HG03439 (cell line): ENCODE measurements at regions not wholly inside any gene's neighbourhood (a gene's known extent, or its start where the extent isn't known, plus 50 kb on each side); places are given as distances from the start of the nearest gene placed in this dataset.
"Not testable (repeated sequence)": the region's sequence is repeated elsewhere in the genome, so short reads cannot be mapped to it uniquely, and the experiment has no call there.

Source experiments
- ATAC-seq: cut with Tn5 transposase; IDR thresholded peaks from one replicate; pipeline ENCODE4 v1.9.1; 2021; ENCODE audit warnings: mild to moderate bottlenecking, moderate library complexity; ENCODE audit not compliant: unreplicated experiment

DNA sequence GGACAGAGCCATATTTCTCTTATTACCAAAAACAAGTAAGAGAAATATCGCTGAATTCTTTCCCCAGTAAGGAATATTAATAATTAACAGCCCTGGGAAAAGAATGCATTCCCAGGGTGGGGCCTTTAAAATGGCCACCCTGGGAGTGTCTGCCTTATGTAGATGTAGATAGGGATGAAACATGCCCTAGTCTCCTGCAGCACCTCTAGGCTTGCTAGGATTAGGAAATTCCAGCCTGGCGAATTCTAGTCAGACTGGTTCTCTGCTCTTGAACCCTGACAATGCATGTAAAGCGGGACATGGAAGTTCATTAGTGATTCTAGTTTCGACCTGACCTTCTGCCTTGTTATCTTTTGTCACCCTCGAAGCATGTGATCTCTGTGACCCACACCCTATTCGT, 405.2 kb upstream of the MAP2 start:
- not testable (repeated sequence) for ATAC-seq

DNA sequence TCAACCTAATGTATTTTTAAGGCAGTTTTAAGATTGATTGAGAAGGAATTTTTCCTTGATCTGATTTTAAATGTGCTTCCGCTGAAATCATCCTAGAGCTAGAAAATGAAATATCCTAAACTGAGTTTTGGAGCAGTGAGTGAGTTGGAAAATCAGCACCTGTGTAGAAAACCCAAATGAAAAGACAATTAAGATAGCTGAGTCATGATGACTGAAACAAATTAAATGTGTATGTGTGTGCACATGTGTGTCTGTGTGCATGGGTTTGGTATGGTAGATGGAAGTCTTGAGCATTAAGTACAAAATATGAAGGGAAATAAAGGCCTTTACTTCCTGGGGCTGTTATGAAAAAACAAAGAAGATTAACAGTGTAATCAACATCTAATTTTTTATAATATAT, 394.6 kb upstream of the MAP2 start:
- no peak for ATAC-seq

DNA sequence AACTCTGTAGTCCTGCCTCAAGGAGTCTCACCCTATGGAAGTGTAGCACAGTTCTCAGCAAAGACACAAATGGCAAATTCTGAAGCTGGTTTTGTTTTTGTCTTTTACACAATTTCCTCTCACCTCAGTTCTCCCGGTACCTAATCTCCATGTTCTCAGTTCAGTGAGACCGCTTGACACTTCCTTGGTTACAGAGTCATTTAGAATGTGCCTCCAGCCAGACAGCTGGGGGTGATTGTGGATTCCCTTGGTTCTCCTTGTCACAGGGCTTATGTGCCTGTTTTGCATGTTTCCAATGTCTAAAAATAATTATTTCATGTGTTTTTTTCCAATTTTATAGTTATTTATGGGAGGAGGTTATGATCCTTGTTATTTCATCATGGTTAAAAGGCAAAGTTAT, 379.5 kb upstream of the MAP2 start:
- no peak for ATAC-seq

DNA sequence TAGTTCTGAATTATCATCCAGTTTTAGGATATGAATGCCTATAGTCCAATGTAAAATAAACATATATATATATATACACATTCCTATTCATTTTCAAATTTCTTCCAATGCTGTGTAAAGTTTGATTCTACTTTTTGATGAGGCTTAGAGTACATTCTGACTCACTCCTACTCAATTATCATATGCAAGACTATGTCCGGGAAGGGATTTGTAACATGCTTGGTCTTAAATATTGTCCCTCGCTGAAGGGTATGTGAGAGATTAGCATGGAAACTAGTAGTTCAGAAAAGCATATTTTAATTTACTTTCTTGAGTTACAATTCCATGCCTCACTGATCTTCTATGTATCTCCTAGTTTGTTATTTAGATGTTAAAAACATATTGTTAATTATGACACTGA, 377.7 kb upstream of the MAP2 start:
- ATAC-seq, result no peak

DNA sequence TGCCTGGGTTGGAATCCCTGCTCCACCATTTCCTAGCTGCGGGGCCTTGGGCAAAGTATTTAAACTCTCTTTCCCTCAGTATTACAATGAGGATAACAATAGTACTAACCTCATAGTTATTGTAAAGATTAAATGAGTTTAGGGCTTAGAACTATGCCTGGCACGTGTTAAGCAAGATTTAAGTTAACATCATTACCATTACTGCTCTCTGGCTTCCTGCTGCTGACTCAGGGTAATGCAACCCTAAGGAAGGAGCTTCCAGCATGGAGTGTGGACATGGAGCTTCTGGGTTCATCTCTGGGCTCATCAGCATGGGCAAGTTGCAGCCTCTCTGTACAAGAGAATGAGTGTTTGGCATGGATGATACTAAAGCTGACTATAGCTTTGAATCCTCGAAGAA, 374.2 kb upstream of the MAP2 start:
- no peak for ATAC-seq

DNA sequence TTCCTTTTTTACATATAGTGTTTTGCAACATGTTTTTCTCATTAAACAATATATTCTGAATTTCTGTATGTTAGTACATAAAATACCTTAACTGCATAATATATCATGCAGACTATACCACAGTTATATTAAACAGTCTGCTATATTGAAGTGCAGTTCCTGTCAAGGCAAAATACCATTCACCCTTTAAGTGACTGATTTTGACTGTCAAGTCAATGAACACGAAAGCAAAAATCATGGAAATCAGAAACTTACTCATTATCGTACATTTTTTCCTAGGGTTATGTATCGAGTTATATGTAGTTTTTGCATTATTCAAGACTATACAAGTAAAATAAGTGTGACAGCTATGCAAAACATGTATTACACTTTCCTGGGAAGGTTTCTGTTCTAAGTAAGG, 361.6 kb upstream of the MAP2 start:
- no peak for ATAC-seq

DNA sequence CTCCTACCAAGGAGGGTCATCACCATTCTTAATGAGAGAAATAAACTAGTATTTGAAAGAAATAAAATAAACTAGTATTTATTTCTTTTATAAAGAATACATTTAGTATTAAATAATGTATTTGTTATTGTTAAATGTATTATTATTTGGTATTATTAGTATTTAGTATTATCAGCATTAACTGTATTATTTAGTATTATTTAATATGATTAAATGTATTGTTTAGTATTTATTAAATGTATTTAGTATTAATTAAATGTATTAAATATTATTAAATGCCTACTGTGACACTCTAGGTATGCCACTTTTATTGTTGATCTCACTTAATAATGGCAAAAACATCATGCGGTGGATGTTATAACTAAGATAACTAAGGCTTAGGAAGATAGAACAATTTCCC, 353.6 kb upstream of the MAP2 start:
- ATAC-seq, result no peak

DNA sequence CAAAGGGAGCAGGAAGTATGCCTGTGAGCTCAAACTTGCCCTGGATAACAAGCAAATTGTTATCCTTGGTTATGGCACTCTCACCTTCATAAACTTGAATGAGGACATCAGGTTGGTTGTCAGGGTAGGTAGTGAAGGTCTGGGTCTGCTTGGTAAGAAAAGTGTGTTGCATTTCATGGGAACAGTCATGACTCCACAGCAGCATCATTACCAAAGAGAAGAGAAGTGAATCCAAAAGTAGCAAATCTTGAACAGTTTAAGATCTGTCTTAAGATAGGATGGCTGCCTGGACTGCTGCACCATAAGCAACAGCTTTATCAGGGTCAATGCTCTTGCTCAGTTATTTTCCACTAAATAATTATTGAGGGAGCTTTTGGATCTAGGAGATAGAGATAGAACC, 350.7 kb upstream of the MAP2 start:
- ATAC-seq, result no peak

DNA sequence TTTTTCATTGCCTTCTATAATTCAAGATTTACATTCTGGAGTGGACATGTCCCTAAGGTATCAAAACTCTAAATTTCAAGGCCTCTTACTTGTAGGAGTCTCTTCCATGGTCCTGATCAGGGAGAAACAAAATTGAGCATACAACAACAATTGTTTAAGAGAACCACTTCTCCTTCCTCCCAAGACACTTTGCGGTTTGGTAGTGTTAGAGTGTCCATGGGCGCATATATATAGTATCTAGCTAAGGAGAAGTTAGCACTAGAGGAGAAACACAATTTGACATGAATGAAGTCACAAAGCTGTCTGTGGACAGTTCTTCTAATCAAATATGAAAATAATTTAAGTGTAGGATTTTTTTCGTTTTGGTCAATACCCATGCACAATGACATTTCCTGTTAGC, 349.1 kb upstream of the MAP2 start:
- no peak for ATAC-seq

DNA sequence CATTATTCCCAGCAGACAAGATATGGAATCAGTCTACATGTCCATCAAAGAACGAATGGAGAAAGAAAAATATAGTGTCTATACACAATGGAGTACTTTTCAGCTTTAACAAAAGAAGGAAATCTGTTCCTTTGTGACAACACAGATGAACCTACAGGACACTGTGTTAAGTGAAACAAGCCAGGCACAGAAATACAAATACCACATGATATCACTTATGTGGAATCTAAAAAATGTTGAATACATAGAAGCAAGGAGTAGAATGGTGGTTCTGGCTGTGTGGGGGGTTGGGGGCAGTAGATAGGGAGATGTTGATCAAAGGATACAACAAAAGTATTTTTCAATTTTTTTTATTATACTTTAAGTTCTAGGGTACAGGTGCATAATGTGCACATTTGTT, 347.7 kb upstream of the MAP2 start:
- no peak for ATAC-seq

DNA sequence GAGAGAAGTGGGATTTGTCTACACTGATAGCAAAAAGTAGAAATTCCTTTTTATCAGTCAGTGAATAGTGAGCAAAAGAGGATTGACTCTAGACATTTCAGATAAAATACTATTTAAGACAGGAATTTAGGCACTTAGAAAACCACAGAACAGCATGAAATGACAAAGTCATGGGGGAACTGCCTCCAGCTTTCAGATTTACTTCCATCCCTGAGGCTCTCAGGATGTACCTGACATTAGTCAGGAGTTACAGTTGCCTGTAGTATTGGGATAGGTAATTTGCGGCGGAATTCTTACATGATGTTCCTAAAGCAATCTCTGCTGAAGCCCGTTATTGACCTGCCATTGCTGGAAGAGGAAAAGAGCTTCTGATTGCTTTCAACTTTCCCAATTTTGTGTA, 337.1 kb upstream of the MAP2 start:
- no peak for ATAC-seq

DNA sequence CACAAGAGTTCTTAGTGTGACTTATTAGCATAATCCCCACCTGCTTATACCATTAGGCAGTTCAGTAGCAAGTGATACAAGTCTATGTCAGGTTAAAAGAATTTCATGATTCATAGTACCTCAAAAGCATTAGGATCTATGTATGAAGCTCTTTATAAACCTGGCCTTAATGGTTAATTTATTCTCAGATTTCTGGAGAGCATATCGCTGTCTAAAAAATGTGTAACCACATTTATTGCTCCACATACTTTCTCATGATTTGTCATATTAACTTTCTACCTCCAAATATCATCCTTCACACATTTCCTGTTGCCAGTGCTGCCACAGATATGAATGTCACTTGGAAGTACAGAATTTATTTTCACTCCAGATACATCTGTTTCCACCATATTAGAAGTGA, 332.8 kb upstream of the MAP2 start:
- no peak for ATAC-seq

DNA sequence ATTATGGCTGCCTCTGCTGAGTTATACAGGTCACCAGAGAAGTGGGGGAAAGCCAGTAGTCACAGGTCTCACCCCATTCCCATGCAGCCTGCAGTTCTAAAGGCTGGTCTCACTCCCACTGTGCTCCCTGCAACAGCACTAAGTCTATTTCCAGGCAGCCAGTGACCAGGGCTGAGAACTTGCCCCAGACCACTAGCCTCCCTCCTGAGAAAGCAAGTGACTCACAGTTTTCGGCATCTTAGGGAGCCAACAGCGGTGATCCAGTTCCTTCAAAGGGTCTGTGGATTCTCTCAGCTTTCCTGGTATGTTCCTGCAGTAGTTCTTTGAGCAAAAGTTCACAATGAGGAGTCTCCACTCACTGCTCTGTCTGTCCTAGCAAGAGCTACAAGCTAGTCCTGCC, 329.6 kb upstream of the MAP2 start:
- ATAC-seq, result no peak

DNA sequence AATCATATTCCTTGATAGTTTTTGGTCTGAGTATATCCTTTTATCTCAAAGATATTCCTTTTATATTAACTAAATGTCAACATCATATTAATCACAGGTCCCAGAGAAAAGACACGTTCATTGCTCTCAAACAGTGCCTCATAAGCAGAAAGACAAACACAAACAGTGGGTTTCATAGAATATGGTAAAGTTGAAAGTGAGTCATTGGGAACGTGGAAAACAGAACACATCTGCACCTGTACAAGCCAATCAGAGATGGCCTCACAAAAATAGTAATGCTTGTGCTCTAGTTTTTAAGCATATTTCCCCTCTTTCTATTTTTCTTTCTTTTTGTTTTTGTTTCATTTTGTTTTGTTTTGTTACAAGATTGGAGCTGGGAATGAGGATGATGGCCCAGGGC, 328.4 kb upstream of the MAP2 start:
- ATAC-seq, result no peak

DNA sequence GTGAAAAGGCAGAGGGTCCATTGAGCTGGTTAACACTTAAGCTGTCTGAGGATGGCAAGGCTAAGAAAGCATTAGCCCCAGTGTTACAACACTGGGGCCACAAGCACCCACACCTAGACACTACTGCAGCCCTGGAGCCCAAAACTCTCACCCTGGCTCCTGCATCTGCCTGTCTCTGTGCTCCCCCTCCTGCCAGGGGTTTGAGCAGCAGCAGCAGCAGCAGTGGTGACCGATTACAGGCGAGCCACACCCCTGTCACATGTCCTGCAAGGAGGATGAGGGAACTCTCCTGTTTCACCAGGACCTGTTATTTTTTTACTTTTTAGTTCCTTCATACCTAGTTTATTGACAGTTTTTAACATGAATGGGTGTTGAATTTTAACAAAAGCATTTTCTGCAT, 326.7 kb upstream of the MAP2 start:
- ATAC-seq, result no peak

DNA sequence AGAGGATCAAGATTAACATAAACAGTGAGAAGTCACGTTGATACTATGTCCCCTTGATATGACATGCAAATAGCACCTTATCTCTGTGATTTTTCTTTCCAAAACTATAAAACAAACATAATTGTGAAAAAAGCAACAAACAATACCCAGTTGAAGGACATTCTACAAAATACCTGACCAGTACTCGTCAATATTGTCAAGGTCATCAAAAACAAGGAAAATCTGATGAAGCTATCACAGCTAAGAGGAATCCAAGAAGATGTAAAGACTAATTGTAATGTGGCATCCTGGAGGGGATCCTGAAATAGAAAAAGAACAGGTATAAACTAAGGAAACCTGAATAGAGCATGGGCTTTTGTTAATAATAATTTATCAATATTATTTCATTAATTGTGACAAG, 321.5 kb upstream of the MAP2 start:
- ATAC-seq, result no peak

DNA sequence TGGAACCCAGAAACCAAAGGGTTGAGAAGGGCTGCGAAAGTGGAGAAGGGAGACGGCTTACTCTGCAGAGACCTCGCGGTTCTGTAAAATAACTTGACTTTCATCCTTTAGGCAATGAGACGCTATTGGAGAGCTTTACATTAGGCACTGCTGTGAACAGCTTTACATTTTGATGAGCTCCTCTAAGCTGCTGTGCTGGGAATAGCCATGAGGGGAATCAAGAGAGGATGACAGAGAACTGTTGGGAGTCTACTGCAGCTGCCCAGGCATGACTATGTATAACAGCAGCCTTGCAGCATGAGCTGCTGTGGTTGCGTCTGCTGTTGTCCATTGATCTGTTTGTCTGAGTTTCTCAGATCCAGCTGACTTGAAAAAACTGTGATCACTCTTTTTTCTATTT, 310.8 kb upstream of the MAP2 start:
- no peak for ATAC-seq

DNA sequence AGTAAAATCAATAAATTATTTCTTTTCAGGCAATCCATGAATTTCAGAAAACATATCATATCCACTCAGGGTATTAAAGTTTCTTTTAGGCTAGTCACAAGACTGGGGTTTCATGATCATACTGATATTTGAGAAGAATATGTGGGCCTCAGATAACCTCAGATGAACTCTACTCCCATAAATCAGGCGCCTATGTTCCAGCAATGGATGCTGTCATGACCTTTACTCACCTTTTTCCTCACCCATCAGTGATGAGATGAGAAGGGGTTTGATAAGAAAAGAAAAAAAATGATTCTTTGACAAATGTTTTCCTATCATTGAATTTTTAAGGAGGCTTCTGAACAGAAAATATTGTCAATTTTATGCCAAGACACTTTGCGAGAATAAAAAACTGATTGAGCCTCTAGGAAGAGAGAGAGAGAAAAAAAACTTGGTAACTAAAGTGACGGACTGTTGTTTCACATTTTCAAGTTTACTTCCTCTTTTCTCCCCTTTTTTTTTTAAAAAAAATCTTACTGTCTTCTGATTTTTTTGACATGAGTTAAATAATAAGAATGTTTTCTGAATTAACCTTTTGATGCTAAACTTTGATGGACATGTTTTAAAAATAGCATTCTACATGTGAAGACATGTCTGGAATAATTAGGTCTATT, 309.1 kb upstream of the MAP2 start:
- no peak for ATAC-seq

DNA sequence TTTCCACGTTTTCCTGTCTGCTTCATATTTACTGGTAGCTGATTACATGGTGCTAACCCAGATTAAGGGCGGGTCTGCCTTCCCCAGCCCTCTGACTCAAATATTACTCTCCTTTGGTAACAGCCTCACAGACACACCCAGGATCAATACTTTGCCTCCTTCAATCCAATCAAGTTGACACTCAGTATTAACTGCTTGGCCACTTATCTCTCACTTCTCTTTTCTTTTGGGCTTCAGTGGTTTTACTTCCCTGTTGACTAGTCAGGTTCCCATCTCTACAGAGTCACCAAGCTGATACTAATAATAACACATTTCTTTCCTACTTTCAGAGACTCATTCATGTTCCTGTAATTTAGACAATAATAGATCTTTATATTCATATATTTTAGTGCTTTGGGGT, 302.2 kb upstream of the MAP2 start:
- ATAC-seq, result peak; percentile 74

DNA sequence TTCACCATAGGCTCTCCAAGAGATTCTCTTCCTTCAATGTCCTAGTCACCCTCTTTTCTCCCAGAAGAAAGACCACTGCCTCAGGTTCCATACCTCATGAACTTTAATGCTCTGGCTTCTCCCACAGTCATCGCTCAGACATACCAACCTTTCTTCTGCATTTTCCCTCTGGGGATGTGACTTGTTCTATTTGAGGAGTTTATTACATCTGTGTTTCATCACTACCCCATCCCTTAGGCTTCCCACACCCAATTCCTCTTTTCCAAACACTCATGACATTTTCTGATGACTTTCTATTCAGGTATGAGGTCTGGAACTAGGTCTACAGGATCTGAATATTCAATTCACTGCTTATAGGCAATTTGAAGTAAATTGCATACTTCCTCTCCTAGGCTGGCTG, 298.6 kb upstream of the MAP2 start:
- ATAC-seq, result no peak

DNA sequence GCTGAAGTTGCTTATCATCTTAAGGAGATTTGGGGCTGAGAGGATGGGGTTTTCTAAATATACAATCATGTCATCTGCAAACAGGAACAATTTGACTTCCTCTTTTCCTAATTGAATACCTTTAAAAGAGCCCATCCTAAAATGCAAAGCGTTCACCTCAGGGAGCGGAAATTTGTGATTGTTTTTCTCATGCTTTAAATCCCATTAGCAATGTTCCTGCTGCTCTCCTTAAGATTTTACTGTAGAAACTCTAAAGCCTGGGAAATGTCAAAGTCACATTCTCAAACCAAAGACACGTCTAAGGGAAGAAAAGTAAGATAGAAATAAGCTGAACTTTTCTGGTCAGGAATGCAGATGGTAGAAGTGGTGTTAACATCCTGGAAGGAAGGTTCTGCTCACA, 285.8 kb upstream of the MAP2 start:
- ATAC-seq, result no peak

DNA sequence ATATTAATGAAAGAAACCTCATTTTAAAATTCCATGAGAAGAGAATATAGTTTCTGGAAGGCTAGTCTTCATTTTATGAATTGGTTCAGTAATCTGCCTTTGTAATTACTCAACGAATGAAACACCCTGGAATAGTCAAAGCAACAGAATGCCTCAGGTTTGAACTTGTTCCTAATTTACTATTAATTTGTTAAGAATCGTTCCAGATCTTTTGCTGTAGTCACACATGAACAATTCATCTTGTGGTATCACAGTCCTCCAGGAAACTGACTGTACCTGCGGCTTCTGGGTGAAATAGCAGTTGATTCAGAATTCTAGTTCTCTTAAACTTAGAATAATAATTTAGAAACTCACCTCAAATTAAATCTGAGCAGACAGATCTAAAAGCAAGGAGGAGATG, 282.7 kb upstream of the MAP2 start:
- no peak for ATAC-seq

DNA sequence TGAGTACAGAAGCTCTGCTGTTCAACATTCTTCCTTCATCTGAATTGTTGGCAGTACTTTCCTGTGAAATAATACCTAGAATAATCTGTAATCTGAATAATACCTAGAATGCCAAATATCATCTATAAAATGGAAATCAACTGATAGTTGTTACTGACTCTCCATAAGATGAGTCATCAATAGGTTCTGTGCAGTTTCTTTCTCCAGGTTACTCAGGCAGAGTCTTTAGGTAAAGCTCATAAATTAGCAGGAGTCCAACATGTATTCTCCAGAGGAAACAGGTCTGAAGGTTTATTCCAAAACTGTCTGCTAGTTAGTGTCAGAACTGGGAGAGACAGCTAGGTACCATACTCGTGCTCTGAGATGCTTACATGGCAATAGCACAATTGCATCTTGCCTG, 282.0 kb upstream of the MAP2 start:
- ATAC-seq, result no peak

DNA sequence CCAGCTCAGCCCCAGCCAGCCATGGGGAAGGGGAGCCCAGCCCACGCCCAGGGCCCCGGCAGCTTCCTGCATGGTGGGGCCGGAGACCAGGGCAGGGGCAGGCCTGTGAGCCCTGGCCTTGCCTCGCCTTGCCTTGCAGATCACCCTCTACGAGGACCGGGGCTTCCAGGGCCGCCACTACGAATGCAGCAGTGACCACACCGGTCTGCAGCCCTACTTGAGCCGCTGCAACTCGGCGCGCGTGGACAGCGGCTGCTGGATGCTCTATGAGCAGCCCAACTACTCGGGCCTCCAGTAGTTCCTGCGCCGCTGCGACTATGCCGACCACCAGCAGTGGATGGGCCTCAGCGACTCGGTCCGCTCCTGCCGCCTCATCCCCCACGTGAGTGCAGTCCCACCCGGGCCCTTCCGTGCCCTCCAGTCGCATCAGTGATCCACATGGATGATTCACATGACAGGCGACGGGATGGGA, 278.6 kb upstream of the MAP2 start:
- not testable (repeated sequence) for ATAC-seq
